Panc1 (cell line): ENCODE measurements at regions not wholly inside any gene's neighbourhood (a gene's known extent, or its start where the extent isn't known, plus 50 kb on each side); places are given as distances from the start of the nearest gene placed in this dataset.

Experiments used
- ATAC-seq: fragments of 200-7000 bp; cut with Tn5 transposase; 2 replicates; pipeline ENCODE4 v1.9.1; 2020; ENCODE audit warnings: mild to moderate bottlenecking, moderate library complexity
- BruUV-seq: library from RNA; stranded (reverse); fragments of 400-500 nt; replicated peaks from 2 replicates; lab custom pipeline; 2021; lab: Mats Ljungman, UMichigan
- CTCF ChIA-PET: fragments of 300-600 bp; sonication (Branson Sonifier 250); formaldehyde crosslinking; loops from one replicate; lab custom pipeline; 2022; ENCODE audit warnings: antibody characterized with exemption; lab: Charles Lee
- POLR2A ChIA-PET: fragments of 300-600 bp; sonication (Branson Sonifier 250); formaldehyde crosslinking; loops from one replicate; lab custom pipeline; 2022; ENCODE audit warnings: antibody characterized with exemption; lab: Charles Lee
- DNase-seq: peaks from one replicate; pipeline ENCODE4 v3.0.0-alpha.2; 2010; ENCODE audit warnings: low read depth, low spot score
- H3K27ac ChIP-seq: 2 replicates; pipeline ENCODE4 v1.5.1; 2011; ENCODE audit warnings: mild to moderate bottlenecking, low read length, inconsistent platforms
- H3K27me3 ChIP-seq: fragments of 200-500 bp; sonication (Bioruptor generic); 2 replicates; pipeline ENCODE4 v1.6.0; 2014; ENCODE audit warnings: low read length, inconsistent platforms; ENCODE audit not compliant: control insufficient read depth, insufficient read depth
- H3K36me3 ChIP-seq: fragments of 200-500 bp; sonication (Bioruptor generic); 2 replicates; pipeline ENCODE4 v1.5.1; 2014; ENCODE audit warnings: inconsistent platforms, mild to moderate bottlenecking, low read length, moderate library complexity; ENCODE audit not compliant: control insufficient read depth, insufficient read depth
- H3K4me1 ChIP-seq: 2 replicates; pipeline ENCODE4 v1.5.1; 2011; ENCODE audit warnings: inconsistent platforms, mild to moderate bottlenecking, low read length, moderate library complexity; ENCODE audit not compliant: control insufficient read depth, insufficient read depth
- H3K4me3 ChIP-seq, 2 experiments: 2 replicates each; pipeline ENCODE4 v1.5.1; 2011 to 2012; ENCODE audit warnings: low read depth in 2 of 2, low read length in 2 of 2, mild to moderate bottlenecking in 2 of 2, inconsistent platforms in 1 of 2, moderate library complexity in 1 of 2
- H3K9me3 ChIP-seq: fragments of 200-500 bp; sonication (Bioruptor generic); 2 replicates; pipeline ENCODE4 v1.5.1; 2014; ENCODE audit warnings: low read depth, mild to moderate bottlenecking, inconsistent platforms, low read length, moderate library complexity; ENCODE audit not compliant: control insufficient read depth, insufficient read depth
- POLR2AphosphoS5 ChIP-seq: IDR thresholded peaks from 2 replicates; pipeline ENCODE4 v1.6.1; 2012; ENCODE audit warnings: mild to moderate bottlenecking, low read depth, low read length, moderate library complexity
- SIN3A ChIP-seq: IDR thresholded peaks from 2 replicates; pipeline ENCODE4 v1.6.1; 2012; ENCODE audit warnings: low read depth, mild to moderate bottlenecking, low read length, moderate library complexity, borderline replicate concordance; ENCODE audit not compliant: insufficient read depth
- TCF7L2 ChIP-seq: IDR thresholded peaks from 2 replicates; pipeline ENCODE4 v1.6.1; 2011; ENCODE audit warnings: mild to moderate bottlenecking, low read depth, low read length, inconsistent platforms
- in situ Hi-C: cut with HindIII; loops from 2 replicates; pipeline ENCODE4 v1.10.0; 2016; ENCODE audit warnings: low sequenced_read_pairs, low pct_unique_long_range_greater_than_20kb
- intact Hi-C: fragments of 100-400 bp; cut with micrococcal nuclease; formaldehyde crosslinking; loops from one replicate; pipeline ENCODE4 v1.10.0; 2022; ENCODE audit not compliant: unreplicated experiment
- TF ChIP-seq, protein P1 (sequence below), 2 experiments: IDR thresholded peaks; 2 replicates each; pipeline ENCODE4 v1.6.1; 2011 to 2012; ENCODE audit warnings: low read depth in 2 of 2, control low read depth in 1 of 2, low read length in 1 of 2, mild to moderate bottlenecking in 1 of 2, moderate library complexity in 1 of 2; ENCODE audit not compliant: insufficient read depth in 1 of 2
- TF ChIP-seq, protein P2 (sequence below): fragments of 450-650 bp; IDR thresholded peaks from 2 replicates; pipeline ENCODE4 v1.5.1; 2017; ENCODE audit warnings: mild to moderate bottlenecking

GRCh38 chr5:24102010-24102409 lies 542.8 kb downstream of the CDH10 start:
- Histone ChIP-seq H3K36me3 (no peaks in the 10 kb centered on the region), H3K27me3 (no peaks in the 10 kb centered on the region), H3K27ac (no peak overlapping the region), H3K4me1 (no peaks in the 10 kb centered on the region), H3K9me3 (no peaks in the 10 kb centered on the region; the same call in 1 of the 2 replicates), H3K4me3 (no peak overlapping the region)
- intact Hi-C loops (no loop called here), in situ Hi-C loops (no loop called here)
- POLR2A ChIA-PET = no interaction called here
- TF ChIP-seq POLR2AphosphoS5 = no peak
- no peak for TF ChIP-seq SIN3A
- TF ChIP-seq, protein P1, sequence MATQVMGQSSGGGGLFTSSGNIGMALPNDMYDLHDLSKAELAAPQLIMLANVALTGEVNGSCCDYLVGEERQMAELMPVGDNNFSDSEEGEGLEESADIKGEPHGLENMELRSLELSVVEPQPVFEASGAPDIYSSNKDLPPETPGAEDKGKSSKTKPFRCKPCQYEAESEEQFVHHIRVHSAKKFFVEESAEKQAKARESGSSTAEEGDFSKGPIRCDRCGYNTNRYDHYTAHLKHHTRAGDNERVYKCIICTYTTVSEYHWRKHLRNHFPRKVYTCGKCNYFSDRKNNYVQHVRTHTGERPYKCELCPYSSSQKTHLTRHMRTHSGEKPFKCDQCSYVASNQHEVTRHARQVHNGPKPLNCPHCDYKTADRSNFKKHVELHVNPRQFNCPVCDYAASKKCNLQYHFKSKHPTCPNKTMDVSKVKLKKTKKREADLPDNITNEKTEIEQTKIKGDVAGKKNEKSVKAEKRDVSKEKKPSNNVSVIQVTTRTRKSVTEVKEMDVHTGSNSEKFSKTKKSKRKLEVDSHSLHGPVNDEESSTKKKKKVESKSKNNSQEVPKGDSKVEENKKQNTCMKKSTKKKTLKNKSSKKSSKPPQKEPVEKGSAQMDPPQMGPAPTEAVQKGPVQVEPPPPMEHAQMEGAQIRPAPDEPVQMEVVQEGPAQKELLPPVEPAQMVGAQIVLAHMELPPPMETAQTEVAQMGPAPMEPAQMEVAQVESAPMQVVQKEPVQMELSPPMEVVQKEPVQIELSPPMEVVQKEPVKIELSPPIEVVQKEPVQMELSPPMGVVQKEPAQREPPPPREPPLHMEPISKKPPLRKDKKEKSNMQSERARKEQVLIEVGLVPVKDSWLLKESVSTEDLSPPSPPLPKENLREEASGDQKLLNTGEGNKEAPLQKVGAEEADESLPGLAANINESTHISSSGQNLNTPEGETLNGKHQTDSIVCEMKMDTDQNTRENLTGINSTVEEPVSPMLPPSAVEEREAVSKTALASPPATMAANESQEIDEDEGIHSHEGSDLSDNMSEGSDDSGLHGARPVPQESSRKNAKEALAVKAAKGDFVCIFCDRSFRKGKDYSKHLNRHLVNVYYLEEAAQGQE (IDR thresholded peaks at IDR 0.05; ENCODE audit: insufficient read depth in 1 of 2, low read depth in 2 of 2, low read length in 1 of 2) = no peak
- TF ChIP-seq, protein P2, sequence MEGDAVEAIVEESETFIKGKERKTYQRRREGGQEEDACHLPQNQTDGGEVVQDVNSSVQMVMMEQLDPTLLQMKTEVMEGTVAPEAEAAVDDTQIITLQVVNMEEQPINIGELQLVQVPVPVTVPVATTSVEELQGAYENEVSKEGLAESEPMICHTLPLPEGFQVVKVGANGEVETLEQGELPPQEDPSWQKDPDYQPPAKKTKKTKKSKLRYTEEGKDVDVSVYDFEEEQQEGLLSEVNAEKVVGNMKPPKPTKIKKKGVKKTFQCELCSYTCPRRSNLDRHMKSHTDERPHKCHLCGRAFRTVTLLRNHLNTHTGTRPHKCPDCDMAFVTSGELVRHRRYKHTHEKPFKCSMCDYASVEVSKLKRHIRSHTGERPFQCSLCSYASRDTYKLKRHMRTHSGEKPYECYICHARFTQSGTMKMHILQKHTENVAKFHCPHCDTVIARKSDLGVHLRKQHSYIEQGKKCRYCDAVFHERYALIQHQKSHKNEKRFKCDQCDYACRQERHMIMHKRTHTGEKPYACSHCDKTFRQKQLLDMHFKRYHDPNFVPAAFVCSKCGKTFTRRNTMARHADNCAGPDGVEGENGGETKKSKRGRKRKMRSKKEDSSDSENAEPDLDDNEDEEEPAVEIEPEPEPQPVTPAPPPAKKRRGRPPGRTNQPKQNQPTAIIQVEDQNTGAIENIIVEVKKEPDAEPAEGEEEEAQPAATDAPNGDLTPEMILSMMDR = no peak
- TF ChIP-seq TCF7L2 = no peak
- no peak for DNase-seq
- CTCF ChIA-PET = no interaction called here
- BruUV-seq = no TSS peak
- ATAC-seq = no peak

DNA sequence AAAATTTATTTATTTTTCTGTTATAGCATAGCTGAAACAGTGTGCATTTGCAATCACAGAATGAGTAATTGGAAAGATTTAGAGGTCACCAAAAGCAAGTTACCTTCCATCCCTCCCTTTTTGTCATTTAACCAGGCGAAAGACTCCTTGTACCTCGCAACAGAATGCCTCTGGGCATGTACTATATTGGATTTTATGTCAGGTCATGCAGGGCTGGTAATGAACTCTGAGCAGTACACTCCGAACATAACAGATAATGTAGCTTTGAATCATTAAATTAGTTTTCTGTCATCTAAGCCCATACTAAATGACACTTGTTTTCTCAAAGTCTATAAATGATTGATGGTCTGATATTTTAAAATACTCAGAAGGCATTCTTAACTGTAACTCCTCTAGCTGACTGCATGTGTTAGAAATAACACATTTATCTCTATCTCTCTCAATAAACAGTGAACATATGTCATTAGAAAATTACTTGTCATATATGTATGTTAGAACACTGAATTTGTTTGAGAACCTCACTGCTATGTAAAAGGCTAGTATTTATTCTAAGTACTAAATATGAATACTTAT lies 541.2 kb downstream of the CDH10 start:
- Histone ChIP-seq H3K9me3 (no peaks in the 10 kb centered on the region), H3K4me1 (no peaks in the 10 kb centered on the region), H3K27me3 (no peaks in the 10 kb centered on the region), H3K4me3 (no peak overlapping the region), H3K27ac (no peak overlapping the region), H3K36me3 (no peaks in the 10 kb centered on the region)
- no TSS peak for BruUV-seq
- ChIA-PET POLR2A (no interaction called here), CTCF (no interaction called here)
- in situ Hi-C loops (no loop called here), intact Hi-C loops (no loop called here)
- TF ChIP-seq POLR2AphosphoS5 (no peak), TCF7L2 (no peak), SIN3A (no peak)
- TF ChIP-seq, protein P1 (IDR thresholded peaks at IDR 0.05; ENCODE audit: insufficient read depth in 1 of 2, low read depth in 2 of 2, low read length in 1 of 2) = no peak
- TF ChIP-seq, protein P2 = no peak
- ATAC-seq (no peak), DNase-seq (no peak)
